Trophoblast cell (in vitro differentiated cells and primary cell): ENCODE measurements at regions not wholly inside any gene's neighbourhood (a gene's known extent, or its start where the extent isn't known, plus 50 kb on each side); places are given as distances from the start of the nearest gene placed in this dataset.

Source experiments
- DNase-seq, 2 donors: peaks; one replicate each; pipeline ENCODE4 v3.0.0-alpha.2; 2016
- H2AFZ ChIP-seq: 2 replicates; pipeline ENCODE4 v1.6.1; 2013; ENCODE audit warnings: low read length, moderate library complexity, mild to moderate bottlenecking; ENCODE audit not compliant: insufficient read depth, poor library complexity
- H2AK5ac ChIP-seq: 2 replicates; pipeline ENCODE4 v1.6.1; 2013; ENCODE audit warnings: mild to moderate bottlenecking, low read length
- H2BK120ac ChIP-seq: 2 replicates; pipeline ENCODE4 v1.6.1; 2013; ENCODE audit warnings: low read length, mild to moderate bottlenecking, moderate library complexity; ENCODE audit not compliant: insufficient read depth, poor library complexity
- H2BK12ac ChIP-seq: 2 replicates; pipeline ENCODE4 v1.6.1; 2013; ENCODE audit warnings: mild to moderate bottlenecking, low read length, moderate library complexity
- H2BK5ac ChIP-seq: 2 replicates; pipeline ENCODE4 v1.6.1; 2013; ENCODE audit warnings: low read length, low read depth, moderate library complexity, mild to moderate bottlenecking; ENCODE audit not compliant: poor library complexity
- H3K14ac ChIP-seq: 2 replicates; pipeline ENCODE4 v1.6.1; 2013; ENCODE audit warnings: mild to moderate bottlenecking, low read length
- H3K18ac ChIP-seq: 2 replicates; pipeline ENCODE4 v1.6.1; 2013; ENCODE audit warnings: mild to moderate bottlenecking, low read length
- H3K23ac ChIP-seq: 2 replicates; pipeline ENCODE4 v1.6.1; 2013; ENCODE audit warnings: low read length
- H3K27ac ChIP-seq: 2 replicates; pipeline ENCODE4 v1.5.1; 2013; ENCODE audit warnings: low read depth, mild to moderate bottlenecking, inconsistent platforms, low read length, moderate library complexity
- H3K27me3 ChIP-seq: 2 replicates; pipeline ENCODE4 v1.6.1; 2013; ENCODE audit warnings: inconsistent platforms, mild to moderate bottlenecking, low read length, moderate library complexity; ENCODE audit not compliant: insufficient read depth
- H3K36me3 ChIP-seq, 2 experiments: 1 replicate in 1 of 2; 2 replicates in 1 of 2; pipeline ENCODE4 v1.6.1; 2013; ENCODE audit warnings: low read length in 2 of 2, mild to moderate bottlenecking in 2 of 2, moderate library complexity in 1 of 2; ENCODE audit not compliant: insufficient read depth in 2 of 2, control insufficient read depth in 1 of 2
- H3K4ac ChIP-seq: 2 replicates; pipeline ENCODE4 v1.6.1; 2013; ENCODE audit warnings: low read depth, mild to moderate bottlenecking, low read length, moderate library complexity
- H3K4me1 ChIP-seq, 2 experiments: 1 replicate in 1 of 2; 2 replicates in 1 of 2; pipeline ENCODE4 v1.6.1; 2013; ENCODE audit warnings: low read length in 2 of 2, mild to moderate bottlenecking in 2 of 2, moderate library complexity in 1 of 2; ENCODE audit not compliant: insufficient read depth in 2 of 2, control insufficient read depth in 1 of 2
- H3K4me2 ChIP-seq: 2 replicates; pipeline ENCODE4 v1.6.1; 2013; ENCODE audit warnings: inconsistent platforms, mild to moderate bottlenecking, low read length, moderate library complexity
- H3K4me3 ChIP-seq: 2 replicates; pipeline ENCODE4 v1.5.1; 2013; ENCODE audit warnings: mild to moderate bottlenecking, low read depth, low read length, inconsistent platforms
- H3K79me1 ChIP-seq: one replicate; pipeline ENCODE4 v1.6.1; 2013; ENCODE audit warnings: low read length
- H3K79me2 ChIP-seq: 2 replicates; pipeline ENCODE4 v1.6.1; 2013; ENCODE audit warnings: low read length, mild to moderate bottlenecking; ENCODE audit not compliant: control insufficient read depth, insufficient read depth, poor library complexity
- H3K9ac ChIP-seq: 2 replicates; pipeline ENCODE4 v1.6.1; 2013; ENCODE audit warnings: mild to moderate bottlenecking, low read length
- H3K9me3 ChIP-seq: 2 replicates; pipeline ENCODE4 v1.6.1; 2013; ENCODE audit warnings: low read depth, mild to moderate bottlenecking, control low read depth, inconsistent platforms, low read length; ENCODE audit not compliant: insufficient read depth
- H4K12ac ChIP-seq: 2 replicates; pipeline ENCODE4 v1.6.1; 2013; ENCODE audit warnings: low read depth, mild to moderate bottlenecking, low read length, moderate library complexity
- H4K8ac ChIP-seq: 2 replicates; pipeline ENCODE4 v1.6.1; 2013; ENCODE audit warnings: low read depth, mild to moderate bottlenecking, low read length, moderate library complexity
- H4K91ac ChIP-seq: one replicate; pipeline ENCODE4 v1.6.1; 2013; ENCODE audit warnings: low read depth, mild to moderate bottlenecking, low read length, moderate library complexity
- WGBS: extraction: QIAGEN DNeasy Blood & Tissue Kit; methylation state at CpG from one replicate; pipeline ENCODE4 v1.1.7; 2013; ENCODE audit warnings: missing lambda C conversion rate; ENCODE audit not compliant: insufficient read length, insufficient coverage; ENCODE audit errors: extremely low coverage; 5-methylcytosine and 5-hydroxymethylcytosine counted together

GRCh38 chr5:73357576-73357975 is 91.0 kb downstream of the FOXD1 start:
- Histone ChIP-seq H2AK5ac (no peak overlapping the region), H3K36me3 (no peaks in the 10 kb centered on the region), H3K14ac (no peak overlapping the region), H2BK120ac (no peak overlapping the region), H3K9me3 (peaks cover 2% of the 10 kb centered on the region), H3K23ac (no peak overlapping the region), H3K18ac (no peak overlapping the region), H3K27ac (no peak overlapping the region), H3K9ac (no peak overlapping the region), H3K4me2 (no peak overlapping the region), H3K27me3 (no peaks in the 10 kb centered on the region), H2BK12ac (no peak overlapping the region), H4K8ac (no peak overlapping the region), H3K4me1 (no peaks in the 10 kb centered on the region), H2BK5ac (no peak overlapping the region), H3K79me2 (no peaks in the 10 kb centered on the region), H4K12ac (no peak overlapping the region), H2AFZ (no peak overlapping the region), H3K4ac (no peak overlapping the region), H4K91ac (no peak overlapping the region), H3K4me3 (no peak overlapping the region), H3K79me1 (no peaks in the 10 kb centered on the region)
- WGBS: no CpG with 5 or more reads among the region's 3 CpGs
- DNase-seq: no peak

- Histone ChIP-seq H3K4me2 (no peak overlapping the region), H2BK12ac (no peak overlapping the region), H3K4me1 (no peaks in the 10 kb centered on the region), H2AFZ (no peak overlapping the region), H3K4me3 (no peak overlapping the region), H4K12ac (no peak overlapping the region), H3K79me1 (no peaks in the 10 kb centered on the region), H3K79me2 (no peaks in the 10 kb centered on the region), H4K8ac (no peak overlapping the region), H3K9me3 (peaks cover 2% of the 10 kb centered on the region), H4K91ac (no peak overlapping the region), H3K36me3 (no peaks in the 10 kb centered on the region), H2BK5ac (no peak overlapping the region), H2AK5ac (no peak overlapping the region), H3K18ac (no peak overlapping the region), H2BK120ac (no peak overlapping the region), H3K9ac (no peak overlapping the region), H3K14ac (no peak overlapping the region), H3K4ac (no peak overlapping the region), H3K23ac (no peak overlapping the region), H3K27ac (no peak overlapping the region), H3K27me3 (no peaks in the 10 kb centered on the region)
- no CpG with 5 or more reads among the region's 1 CpG for WGBS
- no peak for DNase-seq
Observed at GRCh38 chr5:73355108-73355507, 93.5 kb downstream of the FOXD1 start.

DNA sequence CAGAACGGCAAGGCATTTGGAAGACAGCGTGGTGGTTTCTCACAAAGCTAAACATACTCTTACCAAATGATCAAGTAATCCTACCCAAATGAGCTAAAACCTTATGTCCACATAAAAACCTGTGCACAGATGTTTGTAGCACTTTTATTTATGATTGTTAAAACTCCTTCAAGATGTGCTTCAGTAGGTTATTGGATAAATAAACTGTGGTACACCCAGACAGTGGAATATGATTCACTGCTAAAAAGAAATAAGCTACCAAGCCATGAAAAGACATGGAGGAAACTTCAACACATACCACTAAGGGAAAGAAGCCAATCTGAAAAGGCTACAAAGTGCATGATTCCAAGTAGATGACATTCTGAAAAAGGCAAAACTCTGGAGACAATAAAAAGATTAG is 94.2 kb downstream of the FOXD1 start:
- Histone ChIP-seq H3K27me3 (no peaks in the 10 kb centered on the region), H3K27ac (no peak overlapping the region), H2BK5ac (no peak overlapping the region), H3K79me2 (no peaks in the 10 kb centered on the region), H3K9ac (no peak overlapping the region), H3K14ac (no peak overlapping the region), H2AK5ac (no peak overlapping the region), H3K4me3 (no peak overlapping the region), H3K36me3 (no peaks in the 10 kb centered on the region), H2BK120ac (no peak overlapping the region), H3K9me3 (peaks cover 2% of the 10 kb centered on the region), H3K79me1 (no peaks in the 10 kb centered on the region), H3K4ac (no peak overlapping the region), H3K4me1 (no peaks in the 10 kb centered on the region), H4K8ac (no peak overlapping the region), H4K12ac (no peak overlapping the region), H2BK12ac (no peak overlapping the region), H3K18ac (no peak overlapping the region), H3K23ac (no peak overlapping the region), H2AFZ (no peak overlapping the region), H4K91ac (no peak overlapping the region), H3K4me2 (no peak overlapping the region)
- no peak for DNase-seq
- WGBS: no CpG with 5 or more reads among the region's 2 CpGs

DNA sequence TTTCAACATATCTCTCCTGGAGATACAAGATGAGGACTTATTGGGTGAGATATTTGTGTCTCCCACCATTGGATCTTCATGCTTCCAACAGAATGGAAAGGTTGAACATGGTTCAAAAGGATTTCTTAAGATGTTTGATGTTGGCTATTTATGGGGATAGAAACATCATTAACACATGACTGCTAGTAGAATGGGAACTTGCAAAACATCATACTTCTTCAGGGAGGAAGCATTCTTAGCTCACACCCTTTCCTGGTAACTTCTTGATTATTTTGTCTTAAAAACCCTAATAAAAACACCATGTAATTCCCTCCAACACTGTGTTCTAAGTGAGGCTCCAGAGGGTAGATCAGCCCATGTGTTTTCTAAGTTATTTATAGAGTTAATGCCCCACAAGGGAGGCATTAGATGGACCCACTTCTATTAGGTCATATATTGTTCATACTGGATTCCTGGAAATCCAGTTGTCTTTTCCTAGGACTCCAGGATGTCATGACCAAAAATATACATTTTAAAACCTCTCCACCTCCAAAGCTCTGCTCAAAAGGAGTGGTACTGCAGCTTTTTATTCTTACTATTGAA is 95.8 kb downstream of the FOXD1 start:
- Histone ChIP-seq H3K4me1 (no peaks in the 10 kb centered on the region), H3K27me3 (no peaks in the 10 kb centered on the region), H4K8ac (no peak overlapping the region), H3K4me3 (no peak overlapping the region), H3K23ac (no peak overlapping the region), H2AK5ac (no peak overlapping the region), H2BK120ac (no peak overlapping the region), H2AFZ (no peak overlapping the region), H3K9me3 (peaks cover 2% of the 10 kb centered on the region), H3K9ac (no peak overlapping the region), H4K12ac (no peak overlapping the region), H3K14ac (no peak overlapping the region), H3K4ac (no peak overlapping the region), H3K79me1 (no peaks in the 10 kb centered on the region), H3K36me3 (no peaks in the 10 kb centered on the region), H3K4me2 (no peak overlapping the region), H4K91ac (no peak overlapping the region), H3K27ac (no peak overlapping the region), H3K18ac (no peak overlapping the region), H3K79me2 (no peaks in the 10 kb centered on the region), H2BK12ac (no peak overlapping the region), H2BK5ac (no peak overlapping the region)
- no peak for DNase-seq
